Naive thymus-derived CD4-positive, alpha-beta T cell (primary cell): ENCODE measurements at regions not wholly inside any gene's neighbourhood (a gene's known extent, or its start where the extent isn't known, plus 50 kb on each side); places are given as distances from the start of the nearest gene placed in this dataset.

Source experiments
- ATAC-seq: fragments of 150-1000 bp; cut with Tn5 transposase; 2 replicates; pipeline ENCODE4 v1.10.0; 2021; ENCODE audit warnings: mild to moderate bottlenecking, moderate library complexity
- CTCF ChIA-PET: fragments of 350-600 bp; sonication (Branson Sonifier 250); formaldehyde crosslinking; loops from one replicate; lab custom pipeline; 2021; ENCODE audit warnings: antibody characterized with exemption; lab: Charles Lee
- POLR2A ChIA-PET: fragments of 350-600 bp; sonication (Branson Sonifier 250); formaldehyde crosslinking; loops from one replicate; lab custom pipeline; 2021; ENCODE audit warnings: antibody characterized with exemption, inconsistent platforms; lab: Charles Lee
- DNase-seq, 9 donors: peaks; one replicate each; pipeline versions ENCODE4 v3.0.0 to v3.0.0-alpha.2; 2020 to 2022; ENCODE audit warnings: mixed read lengths in 1 of 9
- H3K27ac ChIP-seq: one replicate; pipeline ENCODE4 v1.7.0; 2013; ENCODE audit warnings: mild to moderate bottlenecking, low read depth, low read length, moderate library complexity
- H3K27me3 ChIP-seq, 2 donors: one replicate each; pipeline ENCODE4 v1.7.0; 2013; ENCODE audit warnings: low read length in 2 of 2, mild to moderate bottlenecking in 2 of 2, moderate library complexity in 2 of 2; ENCODE audit not compliant: control insufficient read depth in 2 of 2, insufficient read depth in 2 of 2
- H3K36me3 ChIP-seq, 3 experiments: 1 replicate in 2 of 3; 2 replicates in 1 of 3; pipeline ENCODE4 v1.7.0; 2013; ENCODE audit warnings: low read length in 3 of 3, mild to moderate bottlenecking in 3 of 3, moderate library complexity in 1 of 3; ENCODE audit not compliant: insufficient read depth in 3 of 3, control insufficient read depth in 2 of 3
- H3K4me1 ChIP-seq, 2 donors: one replicate each; pipeline ENCODE4 v1.7.0; 2013; ENCODE audit warnings: low read length in 2 of 2, mild to moderate bottlenecking in 2 of 2, moderate library complexity in 1 of 2; ENCODE audit not compliant: control insufficient read depth in 2 of 2, insufficient read depth in 2 of 2
- H3K4me3 ChIP-seq: 2 replicates; pipeline ENCODE4 v1.7.0; 2013; ENCODE audit warnings: mild to moderate bottlenecking, low read length
- H3K9me3 ChIP-seq, 3 experiments: 1 replicate in 2 of 3; 2 replicates in 1 of 3; pipeline ENCODE4 v1.7.0; 2013; ENCODE audit warnings: low read length in 3 of 3; ENCODE audit not compliant: control insufficient read depth in 2 of 3
- H3K27ac Mint-ChIP-seq, 9 donors: one replicate each; pipeline ENCODE4 v1.8.0; 2020 to 2022; ENCODE audit warnings: mixed read lengths in 9 of 9, mild to moderate bottlenecking in 8 of 9, moderate library complexity in 5 of 9, inconsistent platforms in 2 of 9
- H3K27me3 Mint-ChIP-seq, 5 donors: one replicate each; pipeline ENCODE4 v1.8.0; 2021 to 2022; ENCODE audit warnings: mixed read lengths in 5 of 5, mild to moderate bottlenecking in 1 of 5
- H3K36me3 Mint-ChIP-seq, 5 donors: one replicate each; pipeline ENCODE4 v1.8.0; 2020 to 2022; ENCODE audit warnings: mixed read lengths in 5 of 5, mild to moderate bottlenecking in 3 of 5, inconsistent platforms in 1 of 5
- H3K4me1 Mint-ChIP-seq, 7 donors: one replicate each; pipeline ENCODE4 v1.8.0; 2020 to 2022; ENCODE audit warnings: mixed read lengths in 7 of 7, mild to moderate bottlenecking in 3 of 7, inconsistent platforms in 1 of 7
- H3K4me3 Mint-ChIP-seq, 10 donors: one replicate each; pipeline ENCODE4 v1.8.0; 2020 to 2022; ENCODE audit warnings: mild to moderate bottlenecking in 10 of 10, mixed read lengths in 10 of 10, moderate library complexity in 6 of 10, inconsistent platforms in 2 of 10
- H3K9me3 Mint-ChIP-seq, 11 donors: one replicate each; pipeline ENCODE4 v1.8.0; 2020 to 2022; ENCODE audit warnings: mixed read lengths in 11 of 11, mild to moderate bottlenecking in 4 of 11, inconsistent platforms in 1 of 11, moderate library complexity in 1 of 11
- intact Hi-C, 2 donors: fragments of 100-400 bp; cut with micrococcal nuclease; formaldehyde crosslinking; loops; one replicate each; pipeline ENCODE4 v1.15.1; 2023

DNA sequence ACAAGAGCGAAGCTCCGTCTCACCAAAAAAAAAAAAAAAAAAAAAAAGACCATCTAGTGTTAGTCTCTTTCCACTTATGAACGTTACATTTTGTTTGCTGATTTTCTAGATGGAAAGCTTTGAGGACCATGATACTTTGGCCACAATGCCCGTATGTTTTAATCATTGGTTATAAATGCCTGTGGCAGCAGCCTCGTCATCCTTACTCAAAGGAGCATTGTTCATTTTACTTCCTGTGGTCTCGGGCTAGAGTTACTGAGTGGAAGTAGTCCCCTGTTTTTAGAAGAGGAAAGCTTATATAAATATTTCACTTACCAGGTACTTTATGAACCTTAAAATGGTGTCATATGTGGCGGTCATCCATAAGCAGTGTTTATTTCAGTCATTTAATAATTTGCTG lies 359.9 kb downstream of the AEBP2 start:
- POLR2A ChIA-PET: no interaction called here
- Histone ChIP-seq H3K27ac (no peak overlapping the region), H3K27me3 (no peaks in the 10 kb centered on the region), H3K9me3 (no peaks in the 10 kb centered on the region), H3K36me3 (no peaks in the 10 kb centered on the region), H3K4me1 (peaks cover 0 to 3% of the 10 kb centered on the region in 2 donors), H3K4me3 (no peak overlapping the region)
- no peaks in the 10 kb centered on the region for H3K36me3 Mint-ChIP-seq
- ATAC-seq: no peak
- H3K4me1 Mint-ChIP-seq: peaks cover 0 to 4% (median 0%) of the 10 kb centered on the region in 7 donors
- intact Hi-C loops: no loop called here
- H3K27me3 Mint-ChIP-seq: no peaks in the 10 kb centered on the region
- CTCF ChIA-PET: no interaction called here
- no peak for DNase-seq
- H3K27ac Mint-ChIP-seq: no peak overlapping the region
- peaks cover 0 to 8% (median 0%) of the 10 kb centered on the region in 11 donors for H3K9me3 Mint-ChIP-seq
- H3K4me3 Mint-ChIP-seq: no peak overlapping the region

DNA sequence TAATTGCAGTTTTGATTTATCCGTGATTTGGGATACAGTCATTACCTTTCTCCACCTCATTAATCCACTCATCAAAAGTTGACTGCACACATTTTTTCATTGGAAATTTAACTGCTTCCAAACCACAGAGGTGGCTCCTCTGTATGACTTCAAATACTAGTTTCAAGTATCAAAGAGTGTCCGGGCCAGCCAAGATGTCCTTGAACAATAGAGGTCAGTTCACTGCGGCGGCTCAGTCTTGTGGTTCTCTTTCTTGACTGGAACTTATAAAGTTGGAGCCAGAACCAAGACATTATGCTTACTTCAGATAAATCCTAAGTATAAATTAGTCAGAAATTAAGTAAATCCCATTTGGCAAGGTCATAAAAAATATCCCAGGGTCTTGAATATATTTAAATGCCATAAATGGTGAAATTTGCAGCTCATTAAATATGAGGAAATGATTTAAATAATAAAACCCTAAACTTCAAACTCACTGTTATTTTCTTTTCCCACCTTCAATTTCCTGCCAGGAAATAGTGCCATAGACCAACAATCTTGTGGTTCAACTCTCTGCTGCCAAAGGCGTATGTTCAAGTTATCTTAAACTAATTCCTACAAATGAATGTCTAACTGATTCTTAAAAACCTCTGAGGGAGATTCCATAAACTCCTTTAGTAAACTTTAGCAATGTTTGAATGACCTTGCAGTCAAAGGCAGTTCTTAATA lies 360.8 kb downstream of the AEBP2 start:
- H3K27ac Mint-ChIP-seq: no peak overlapping the region
- ATAC-seq (no peak), DNase-seq (no peak)
- H3K27ac ChIP-seq: no peak overlapping the region
- CTCF ChIA-PET: no interaction called here
- H3K36me3 Mint-ChIP-seq: no peaks in the 10 kb centered on the region
- no peak overlapping the region for H3K4me3 Mint-ChIP-seq
- peaks cover 0 to 8% (median 0%) of the 10 kb centered on the region in 11 donors for H3K9me3 Mint-ChIP-seq
- intact Hi-C loops: no loop called here
- POLR2A ChIA-PET: no interaction called here
- no peaks in the 10 kb centered on the region for H3K27me3 ChIP-seq
- H3K4me1 Mint-ChIP-seq: peaks cover 0 to 4% (median 0%) of the 10 kb centered on the region in 7 donors
- H3K36me3 ChIP-seq: no peaks in the 10 kb centered on the region
- H3K4me1 ChIP-seq: peaks cover 0 to 3% of the 10 kb centered on the region in 2 donors
- no peak overlapping the region for H3K4me3 ChIP-seq
- H3K27me3 Mint-ChIP-seq: no peaks in the 10 kb centered on the region
- no peaks in the 10 kb centered on the region for H3K9me3 ChIP-seq

DNA sequence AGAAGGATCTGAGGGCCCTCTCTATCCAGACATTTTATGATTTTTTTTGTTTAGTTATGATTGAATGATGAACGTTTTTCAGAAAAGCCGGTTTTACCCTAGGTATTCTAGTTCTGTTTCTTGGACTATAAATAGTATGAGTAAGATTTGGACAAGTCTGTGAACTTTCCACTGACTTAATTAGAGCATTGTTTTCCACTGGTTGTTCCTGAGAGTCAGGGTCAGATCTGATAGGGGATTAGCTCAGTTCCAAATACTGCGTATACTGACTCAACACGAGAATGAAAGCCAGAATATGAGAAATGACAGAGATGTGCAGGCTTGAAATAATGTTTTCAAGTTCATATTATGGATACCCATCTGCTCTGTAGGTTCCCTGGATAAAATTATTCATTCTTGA lies 361.6 kb downstream of the AEBP2 start:
- no peak overlapping the region for H3K27ac ChIP-seq
- no peak for ATAC-seq
- no peak overlapping the region for H3K4me3 ChIP-seq
- no peak overlapping the region for H3K4me3 Mint-ChIP-seq
- H3K9me3 Mint-ChIP-seq: peaks cover 0 to 8% (median 0%) of the 10 kb centered on the region in 11 donors
- peaks cover 0 to 3% of the 10 kb centered on the region in 2 donors for H3K4me1 ChIP-seq
- no peaks in the 10 kb centered on the region for H3K36me3 ChIP-seq
- no peak overlapping the region for H3K27ac Mint-ChIP-seq
- CTCF ChIA-PET: no interaction called here
- DNase-seq: no peak
- H3K9me3 ChIP-seq: no peaks in the 10 kb centered on the region
- H3K27me3 ChIP-seq: no peaks in the 10 kb centered on the region
- H3K4me1 Mint-ChIP-seq: peaks cover 0 to 4% (median 0%) of the 10 kb centered on the region in 7 donors
- H3K27me3 Mint-ChIP-seq: no peaks in the 10 kb centered on the region
- H3K36me3 Mint-ChIP-seq: no peaks in the 10 kb centered on the region
- intact Hi-C loops: no loop called here
- POLR2A ChIA-PET: no interaction called here

DNA sequence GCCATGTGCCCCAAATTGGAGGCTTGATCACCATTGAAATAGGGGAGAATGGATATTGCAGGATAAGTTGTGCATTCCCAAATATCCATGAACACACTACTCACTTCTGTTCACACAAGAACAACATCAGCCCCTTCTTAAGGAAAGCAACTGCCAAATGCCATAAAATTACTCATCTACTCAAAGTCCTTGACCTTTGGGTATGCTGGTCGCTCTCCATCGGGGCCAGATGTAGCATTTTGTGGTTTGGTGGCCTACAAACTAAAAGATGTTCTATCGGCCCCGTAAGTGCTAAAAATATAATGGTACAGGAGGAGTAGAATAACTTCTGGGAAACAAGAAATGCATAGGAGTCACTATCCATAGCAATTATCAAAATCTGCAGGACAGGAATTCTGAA lies 362.6 kb downstream of the AEBP2 start:
- Mint-ChIP-seq H3K4me1 (peaks cover 0 to 4% (median 0%) of the 10 kb centered on the region in 7 donors), H3K9me3 (peaks cover 0 to 8% (median 0%) of the 10 kb centered on the region in 11 donors)

DNA sequence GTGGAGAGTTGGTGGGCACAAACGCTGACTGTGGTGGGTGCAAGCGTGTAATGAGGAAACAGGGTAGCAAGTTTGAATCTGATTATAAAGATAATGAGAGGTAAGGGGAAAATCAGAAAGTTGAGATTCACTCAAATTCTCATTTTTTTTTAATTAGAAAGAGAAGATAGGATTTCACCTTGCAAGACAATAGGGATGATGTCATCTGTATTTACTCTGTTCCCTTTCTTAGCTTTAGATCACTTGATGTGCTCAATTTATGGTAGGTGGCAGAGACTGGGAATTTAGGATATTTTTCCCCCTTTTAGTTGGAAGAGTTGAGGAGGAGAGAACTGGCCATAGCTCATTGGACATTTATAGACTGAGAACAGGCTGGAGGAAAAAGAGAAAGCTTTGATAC lies 363.6 kb downstream of the AEBP2 start:
- Histone ChIP-seq H3K9me3 (no peaks in the 10 kb centered on the region), H3K4me3 (no peak overlapping the region), H3K4me1 (peaks cover 0 to 3% of the 10 kb centered on the region in 2 donors), H3K27ac (no peak overlapping the region), H3K36me3 (no peaks in the 10 kb centered on the region), H3K27me3 (no peaks in the 10 kb centered on the region)
- POLR2A ChIA-PET: no interaction called here
- peaks cover 0 to 4% (median 0%) of the 10 kb centered on the region in 7 donors for H3K4me1 Mint-ChIP-seq
- ATAC-seq (no peak), DNase-seq (no peak)
- H3K9me3 Mint-ChIP-seq: peaks cover 0 to 6% (median 0%) of the 10 kb centered on the region in 11 donors
- peaks cover 0 to under 1% (median 0%) of the 10 kb centered on the region in 5 donors for H3K27me3 Mint-ChIP-seq
- intact Hi-C loops: no loop called here
- no peak overlapping the region for H3K27ac Mint-ChIP-seq
- CTCF ChIA-PET: no interaction called here
- no peaks in the 10 kb centered on the region for H3K36me3 Mint-ChIP-seq
- no peak overlapping the region for H3K4me3 Mint-ChIP-seq

More for the DNA sequence above, 362.6 kb downstream of the AEBP2 start:
- Histone ChIP-seq H3K9me3 (no peaks in the 10 kb centered on the region), H3K36me3 (no peaks in the 10 kb centered on the region), H3K4me3 (no peak overlapping the region), H3K27ac (no peak overlapping the region), H3K4me1 (peaks cover 0 to 3% of the 10 kb centered on the region in 2 donors), H3K27me3 (no peaks in the 10 kb centered on the region)
- ChIA-PET CTCF (no interaction called here), POLR2A (no interaction called here)
- Mint-ChIP-seq H3K4me3 (no peak overlapping the region), H3K27ac (no peak overlapping the region), H3K27me3 (no peaks in the 10 kb centered on the region), H3K36me3 (no peaks in the 10 kb centered on the region)
- intact Hi-C loops: no loop called here
- DNase-seq (no peak), ATAC-seq (no peak)

DNA sequence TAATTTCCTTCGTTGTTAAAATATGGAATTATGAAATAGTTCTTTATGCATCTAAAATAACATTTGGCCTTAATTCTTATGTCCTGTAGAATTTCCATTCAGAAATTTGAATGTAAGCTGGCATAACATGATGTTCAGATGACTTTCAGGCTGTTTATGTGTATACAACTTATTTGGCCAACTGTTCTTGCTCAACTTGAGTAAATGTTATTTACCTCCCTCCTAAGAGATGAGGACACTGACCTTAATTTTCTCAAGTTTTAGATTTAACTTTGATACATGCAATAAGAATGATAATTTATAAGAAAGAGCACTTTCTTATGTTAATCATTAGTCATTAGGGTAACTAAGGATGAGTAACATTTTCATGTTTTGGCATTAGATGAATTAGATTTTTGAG lies 365.4 kb downstream of the AEBP2 start:
- Mint-ChIP-seq H3K27ac (no peak overlapping the region), H3K9me3 (peaks cover 0 to 10% (median 4%) of the 10 kb centered on the region in 11 donors), H3K4me3 (no peak overlapping the region), H3K27me3 (peaks cover 0 to 3% (median 0%) of the 10 kb centered on the region in 5 donors), H3K4me1 (peaks cover 0 to 4% (median 0%) of the 10 kb centered on the region in 7 donors), H3K36me3 (no peaks in the 10 kb centered on the region)
- ChIA-PET CTCF (no interaction called here), POLR2A (no interaction called here)
- H3K27ac ChIP-seq: no peak overlapping the region
- no peaks in the 10 kb centered on the region for H3K9me3 ChIP-seq
- peaks cover 0 to 1% of the 10 kb centered on the region in 2 donors for H3K4me1 ChIP-seq
- ATAC-seq (no peak), DNase-seq (no peak)
- H3K36me3 ChIP-seq: no peaks in the 10 kb centered on the region
- no peaks in the 10 kb centered on the region for H3K27me3 ChIP-seq
- intact Hi-C loops: no loop called here
- no peak overlapping the region for H3K4me3 ChIP-seq

DNA sequence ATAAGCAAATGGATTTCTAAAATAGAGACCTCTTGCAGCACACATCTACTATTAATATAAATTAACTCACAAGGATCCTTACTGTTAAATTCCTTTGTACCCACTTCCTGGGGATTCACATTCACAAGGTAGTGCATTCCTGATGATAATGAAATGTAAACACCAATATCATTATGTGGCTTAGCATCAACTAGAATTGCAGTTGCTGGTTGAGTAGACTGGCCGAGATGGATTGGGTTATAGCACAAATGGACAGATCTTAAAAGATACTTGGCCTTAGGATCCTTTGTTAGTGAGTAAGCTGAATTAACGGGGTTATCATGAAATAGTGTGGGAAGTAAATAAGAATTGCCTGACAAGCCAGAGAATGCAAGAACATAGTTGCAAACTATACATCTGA lies 369.1 kb downstream of the AEBP2 start:
- DNase-seq (no peak), ATAC-seq (no peak)
- intact Hi-C loops: no loop called here
- H3K27ac ChIP-seq: no peak overlapping the region
- H3K4me3 Mint-ChIP-seq: no peak overlapping the region
- H3K27me3 ChIP-seq: no peaks in the 10 kb centered on the region
- no peaks in the 10 kb centered on the region for H3K36me3 ChIP-seq
- no peak overlapping the region for H3K27ac Mint-ChIP-seq
- ChIA-PET POLR2A (no interaction called here), CTCF (no interaction called here)
- no peaks in the 10 kb centered on the region for H3K4me1 ChIP-seq
- H3K4me1 Mint-ChIP-seq: no peaks in the 10 kb centered on the region
- H3K4me3 ChIP-seq: no peak overlapping the region
- peaks cover 0 to 3% (median 0%) of the 10 kb centered on the region in 5 donors for H3K27me3 Mint-ChIP-seq
- H3K9me3 Mint-ChIP-seq: peaks cover 2 to 17% (median 5%) of the 10 kb centered on the region in 11 donors
- no peaks in the 10 kb centered on the region for H3K9me3 ChIP-seq
- H3K36me3 Mint-ChIP-seq: no peaks in the 10 kb centered on the region
